HepG2 (cell line): ENCODE measurements at regions not wholly inside any gene's neighbourhood (a gene's known extent, or its start where the extent isn't known, plus 50 kb on each side); places are given as distances from the start of the nearest gene placed in this dataset.

Experiments used
- BRF2 ChIP-seq: sonication (generic); formaldehyde crosslinking; IDR thresholded peaks from 2 replicates; pipeline ENCODE4 v1.8.1; 2022; ENCODE audit warnings: mild to moderate bottlenecking, missing genetic modification reagents
- HBP1 ChIP-seq: IDR thresholded peaks from 2 replicates; pipeline ENCODE4 v1.6.1; 2016; ENCODE audit warnings: low read depth, control low read depth
- HNRNPH1 ChIP-seq: fragments of 200-400 bp; formaldehyde crosslinking; optimal IDR thresholded peaks from 2 replicates; pipeline ENCODE3; 2017; ENCODE audit warnings: mild to moderate bottlenecking, low read depth, low read length
- KDM1A ChIP-seq: IDR thresholded peaks from 2 replicates; pipeline ENCODE4 v1.6.1; 2016; ENCODE audit warnings: missing compliant biosample characterization
- MXD1 ChIP-seq: sonication (generic); formaldehyde crosslinking; IDR thresholded peaks from 2 replicates; pipeline ENCODE4 v1.4.0; 2020; ENCODE audit warnings: mild to moderate bottlenecking, missing genetic modification reagents
- PAF1 ChIP-seq: IDR thresholded peaks from 2 replicates; pipeline ENCODE4 v1.6.1; 2016; ENCODE audit warnings: missing genetic modification reagents, missing compliant biosample characterization
- PCBP2 ChIP-seq: fragments of 200-400 bp; formaldehyde crosslinking; optimal IDR thresholded peaks from 2 replicates; pipeline ENCODE3; 2018; ENCODE audit warnings: low read length, low read depth; ENCODE audit not compliant: poor library complexity, severe bottlenecking
- PTBP1 ChIP-seq: fragments of 200-400 bp; formaldehyde crosslinking; IDR thresholded peaks from 2 replicates; pipeline ENCODE4 v1.6.1; 2018; ENCODE audit warnings: low read length, low read depth; ENCODE audit not compliant: poor library complexity, severe bottlenecking
- RARG ChIP-seq: sonication (generic); formaldehyde crosslinking; IDR thresholded peaks from 2 replicates; pipeline ENCODE4 v1.4.0; 2020; ENCODE audit warnings: low read depth, mild to moderate bottlenecking, missing genetic modification reagents
- SNRNP70 ChIP-seq: fragments of 200-400 bp; formaldehyde crosslinking; IDR thresholded peaks from 2 replicates; pipeline ENCODE4 v1.6.1; 2017; ENCODE audit warnings: mild to moderate bottlenecking, low read depth, low read length, moderate library complexity
- TCF7 ChIP-seq: sonication (generic); IDR thresholded peaks from 2 replicates; pipeline ENCODE4 v1.6.1; 2016; ENCODE audit warnings: antibody characterized with exemption, low read depth
- ZFP1 ChIP-seq: IDR thresholded peaks from 2 replicates; pipeline ENCODE4 v1.6.1; 2016
- ZNF138 ChIP-seq: sonication (generic); formaldehyde crosslinking; IDR thresholded peaks from 2 replicates; pipeline ENCODE4 v1.5.0; 2020; ENCODE audit warnings: mild to moderate bottlenecking, low read depth, missing genetic modification reagents
- ZNF160 ChIP-seq: sonication (generic); formaldehyde crosslinking; IDR thresholded peaks from 2 replicates; pipeline ENCODE4 v1.8.0; 2022; ENCODE audit warnings: mild to moderate bottlenecking, inconsistent platforms, missing genetic modification reagents
- ZNF3 ChIP-seq: IDR thresholded peaks from 2 replicates; pipeline ENCODE4 v1.7.0; 2017; ENCODE audit warnings: inconsistent platforms
- ZNF530 ChIP-seq: sonication (generic); formaldehyde crosslinking; IDR thresholded peaks from 2 replicates; pipeline ENCODE4 v1.5.0; 2020; ENCODE audit warnings: low read depth, mild to moderate bottlenecking, missing genetic modification reagents
- ZNF597 ChIP-seq: sonication (generic); formaldehyde crosslinking; IDR thresholded peaks from 2 replicates; pipeline ENCODE4 v1.5.0; 2020; ENCODE audit warnings: missing genetic modification reagents
- ZNF687 ChIP-seq: sonication (generic); formaldehyde crosslinking; IDR thresholded peaks from 2 replicates; pipeline ENCODE4 v1.5.1; 2020; ENCODE audit warnings: mild to moderate bottlenecking, missing genetic modification reagents, moderate library complexity
- ZNF749 ChIP-seq: sonication (generic); formaldehyde crosslinking; IDR thresholded peaks from 2 replicates; pipeline ENCODE4 v1.8.0; 2022; ENCODE audit warnings: mild to moderate bottlenecking, missing genetic modification reagents, moderate library complexity, borderline replicate concordance
- ZNF879 ChIP-seq: sonication (generic); formaldehyde crosslinking; IDR thresholded peaks from 2 replicates; pipeline ENCODE4 v1.8.1; 2023; ENCODE audit warnings: missing genetic modification reagents
- TF ChIP-seq, protein P1 (sequence below): sonication (generic); formaldehyde crosslinking; IDR thresholded peaks from 2 replicates; pipeline ENCODE4 v1.5.0; 2020; ENCODE audit warnings: missing genetic modification reagents

GRCh38 chr2:111617299-111618225, 266.4 kb downstream of the ANAPC1 start (continued):
- peak; percentile 70; the same call in 1 of the 2 replicates for TF ChIP-seq HBP1 (CRISPR knock-in tag)
- TF ChIP-seq PCBP2 = no peak
- no peak for TF ChIP-seq ZNF530
- no peak for TF ChIP-seq ZNF138 (CRISPR knock-in tag)
- TF ChIP-seq ZNF160 = no peak
- TF ChIP-seq, protein P1, sequence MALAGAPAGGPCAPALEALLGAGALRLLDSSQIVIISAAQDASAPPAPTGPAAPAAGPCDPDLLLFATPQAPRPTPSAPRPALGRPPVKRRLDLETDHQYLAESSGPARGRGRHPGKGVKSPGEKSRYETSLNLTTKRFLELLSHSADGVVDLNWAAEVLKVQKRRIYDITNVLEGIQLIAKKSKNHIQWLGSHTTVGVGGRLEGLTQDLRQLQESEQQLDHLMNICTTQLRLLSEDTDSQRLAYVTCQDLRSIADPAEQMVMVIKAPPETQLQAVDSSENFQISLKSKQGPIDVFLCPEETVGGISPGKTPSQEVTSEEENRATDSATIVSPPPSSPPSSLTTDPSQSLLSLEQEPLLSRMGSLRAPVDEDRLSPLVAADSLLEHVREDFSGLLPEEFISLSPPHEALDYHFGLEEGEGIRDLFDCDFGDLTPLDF (CRISPR knock-in tag) = no peak
- TF ChIP-seq ZFP1 (CRISPR knock-in tag) = no peak; the same call in 1 of the 2 replicates
- no peak for TF ChIP-seq PAF1
- TF ChIP-seq TCF7 = peak; percentile 86
- no peak for TF ChIP-seq RARG (CRISPR knock-in tag)
- no peak for TF ChIP-seq ZNF3 (CRISPR knock-in tag)
- no peak for TF ChIP-seq BRF2 (CRISPR knock-in tag)
- TF ChIP-seq ZNF749 (CRISPR knock-in tag) = no peak
- TF ChIP-seq SNRNP70 = no peak
- no peak for TF ChIP-seq HNRNPH1
- no peak for TF ChIP-seq ZNF879 (CRISPR knock-in tag)
- TF ChIP-seq ZNF687 (CRISPR knock-in tag) = peak; percentile 85
- no peak for TF ChIP-seq KDM1A (CRISPR knock-in tag)
- TF ChIP-seq PTBP1 = no peak
- no peak for TF ChIP-seq MXD1 (CRISPR knock-in tag)
- no peak for TF ChIP-seq ZNF597 (CRISPR knock-in tag)
